SK-N-SH (cell line): ENCODE measurements at regions not wholly inside any gene's neighbourhood (a gene's known extent, or its start where the extent isn't known, plus 50 kb on each side); places are given as distances from the start of the nearest gene placed in this dataset.

ENCODE experiments used
- CTCF ChIA-PET: fragments of 300-600, 350-600 bp; formaldehyde crosslinking; extraction: SDS; loops from one replicate; lab custom pipeline; 2021; lab: Yijun Ruan, JAX
- POLR2A ChIA-PET: fragments of 350-600 bp; sonication (Branson Sonifier 250); formaldehyde crosslinking; extraction: SDS; loops from one replicate; lab custom pipeline; 2020; ENCODE audit warnings: antibody characterized with exemption, inconsistent platforms; lab: Yijun Ruan, JAX
- DNase-seq: peaks from one replicate; pipeline ENCODE4 v3.0.0; 2012
- H2AFZ ChIP-seq: fragments of 200-600 bp; sonication (generic); 2 replicates; pipeline ENCODE4 v1.8.1; 2016; ENCODE audit warnings: antibody characterized with exemption, mild to moderate bottlenecking, low read depth
- H3F3A ChIP-seq: fragments of 200-600 bp; sonication (generic); replicated peaks from 2 replicates; pipeline ENCODE3; 2016; ENCODE audit warnings: antibody characterized with exemption, mild to moderate bottlenecking; ENCODE audit not compliant: insufficient read depth
- H3K27ac ChIP-seq, 2 experiments: fragments of 200-500 bp in 1 of 2; fragments of 200-600 bp in 1 of 2; sonication (Bioruptor generic) in 1 of 2; sonication (generic), shearing (Covaris generic) in 1 of 2; 2 replicates each; pipeline versions ENCODE4 v1.5.1 to v1.6.1; 2014 to 2016; ENCODE audit warnings: low read depth in 2 of 2, inconsistent platforms in 1 of 2, low read length in 1 of 2, mild to moderate bottlenecking in 1 of 2, mixed read lengths in 1 of 2
- H3K27me3 ChIP-seq: fragments of 200-600 bp; sonication (generic), shearing (Covaris generic); 2 replicates; pipeline ENCODE4 v1.6.1; 2016; ENCODE audit warnings: mixed run types; ENCODE audit not compliant: insufficient read depth
- H3K36me3 ChIP-seq, 2 experiments: fragments of 200-500 bp in 1 of 2; fragments of 200-600 bp in 1 of 2; sonication (Bioruptor generic) in 1 of 2; sonication (generic) in 1 of 2; replicated peaks in 1 of 2; 2 replicates each; pipeline versions ENCODE3 to v1.5.1; 2014 to 2016; ENCODE audit warnings: low read length in 1 of 2, mild to moderate bottlenecking in 1 of 2; ENCODE audit not compliant: insufficient read depth in 2 of 2, control insufficient read depth in 1 of 2
- H3K4me1 ChIP-seq, 2 experiments: fragments of 200-500 bp in 1 of 2; fragments of 200-600 bp in 1 of 2; sonication (Bioruptor generic) in 1 of 2; sonication (generic), shearing (Covaris generic) in 1 of 2; 2 replicates each; pipeline versions ENCODE4 v1.5.1 to v1.6.1; 2014 to 2016; ENCODE audit warnings: low read depth in 1 of 2, low read length in 1 of 2, mixed run types in 1 of 2; ENCODE audit not compliant: insufficient read depth in 2 of 2, control insufficient read depth in 1 of 2
- H3K4me2 ChIP-seq: fragments of 200-600 bp; sonication (generic), shearing (Covaris generic); 2 replicates; pipeline ENCODE4 v1.6.1; 2017; ENCODE audit warnings: mixed run types
- H3K4me3 ChIP-seq, 2 experiments: fragments of 200-500 bp in 1 of 2; fragments of 200-600 bp in 1 of 2; sonication (Bioruptor generic) in 1 of 2; sonication (generic), shearing (Covaris generic) in 1 of 2; 2 replicates each; pipeline versions ENCODE4 v1.5.1 to v1.8.1; 2014 to 2016; ENCODE audit warnings: low read depth in 2 of 2, inconsistent platforms in 1 of 2, low read length in 1 of 2, mild to moderate bottlenecking in 1 of 2, mixed read lengths in 1 of 2, moderate library complexity in 1 of 2
- H3K79me2 ChIP-seq: fragments of 200-600 bp; sonication (generic); 2 replicates; pipeline ENCODE4 v1.8.1; 2017; ENCODE audit warnings: mild to moderate bottlenecking; ENCODE audit not compliant: insufficient read depth
- H3K9ac ChIP-seq: fragments of 200-600 bp; sonication (generic); 2 replicates; pipeline ENCODE4 v1.6.1; 2017; ENCODE audit warnings: mixed run types
- H3K9me2 ChIP-seq: fragments of 200-600 bp; sonication (generic); 2 replicates; pipeline ENCODE4 v1.6.1; 2017; ENCODE audit warnings: mixed run types
- H3K9me3 ChIP-seq: fragments of 200-600 bp; sonication (generic); 2 replicates; pipeline ENCODE4 v1.6.1; 2017; ENCODE audit warnings: mixed run types, mild to moderate bottlenecking, moderate library complexity
- H4K20me1 ChIP-seq: fragments of 200-600 bp; sonication (generic); 2 replicates; pipeline ENCODE4 v1.6.1; 2017; ENCODE audit warnings: mild to moderate bottlenecking, mixed run types; ENCODE audit not compliant: insufficient read depth
- FOSL2 ChIP-seq: IDR thresholded peaks from 2 replicates; pipeline ENCODE4 v1.4.0; 2012; ENCODE audit warnings: low read depth, mild to moderate bottlenecking, moderate library complexity, borderline replicate concordance
- FOXM1 ChIP-seq: IDR thresholded peaks from 2 replicates; pipeline ENCODE4 v1.4.0; 2012; ENCODE audit warnings: low read depth, mild to moderate bottlenecking
- GATA2 ChIP-seq: sonication (generic); formaldehyde crosslinking; IDR thresholded peaks from 2 replicates; pipeline ENCODE4 v1.5.0; 2020; ENCODE audit warnings: mild to moderate bottlenecking, missing genetic modification reagents
- NFIC ChIP-seq: IDR thresholded peaks from 2 replicates; pipeline ENCODE4 v1.4.0; 2012; ENCODE audit warnings: borderline replicate concordance
- PBX3 ChIP-seq: IDR thresholded peaks from 2 replicates; pipeline ENCODE4; 2012
- RAD21 ChIP-seq: IDR thresholded peaks from 2 replicates; pipeline ENCODE4 v1.6.1; 2012; ENCODE audit warnings: mild to moderate bottlenecking, low read length
- REST ChIP-seq: IDR thresholded peaks from 2 replicates; pipeline ENCODE4 v1.6.1; 2012; ENCODE audit warnings: mild to moderate bottlenecking, low read depth, low read length, moderate library complexity
- RFX5 ChIP-seq: IDR thresholded peaks from 2 replicates; pipeline ENCODE4 v1.6.1; 2012; ENCODE audit warnings: mild to moderate bottlenecking, improper control_type of control experiment, low read length
- SMC3 ChIP-seq: IDR thresholded peaks from 2 replicates; pipeline ENCODE4 v1.6.1; 2012; ENCODE audit warnings: low read depth, low read length, improper control_type of control experiment
- TAF1 ChIP-seq: IDR thresholded peaks from 2 replicates; pipeline ENCODE4 v1.6.1; 2012; ENCODE audit warnings: low read depth, mild to moderate bottlenecking, low read length, moderate library complexity, borderline replicate concordance
- WGBS: methylation state at CpG from one replicate; pipeline ENCODE4 v1.1.6; 2017; ENCODE audit warnings: low lambda C conversion rate; 5-methylcytosine and 5-hydroxymethylcytosine counted together
- TF ChIP-seq, protein P1 (sequence below): IDR thresholded peaks from 2 replicates; pipeline ENCODE4 v1.4.0; 2012; ENCODE audit warnings: low read depth, borderline replicate concordance

- no peaks in the 10 kb centered on the region for H3K9me2 ChIP-seq
- H2AFZ ChIP-seq: no peak overlapping the region
- no peak for DNase-seq
- H3K36me3 ChIP-seq: no peaks in the 10 kb centered on the region
- ChIA-PET POLR2A (no interaction called here), CTCF (no interaction called here)
- H4K20me1 ChIP-seq: no peaks in the 10 kb centered on the region
- no peak overlapping the region for H3K27ac ChIP-seq
- H3F3A ChIP-seq: no peaks in the 10 kb centered on the region
- no peak for TF ChIP-seq FOXM1
- no peak for TF ChIP-seq GATA2 (CRISPR knock-in tag)
- no peak for TF ChIP-seq RFX5
- no peak overlapping the region for H3K4me2 ChIP-seq
- WGBS: 0% methylated on average over 1 of the region's 1 CpG
- no peaks in the 10 kb centered on the region; the same call in 1 of the 2 replicates for H3K27me3 ChIP-seq
- H3K4me1 ChIP-seq: no peaks in the 10 kb centered on the region
- H3K4me3 ChIP-seq: no peak overlapping the region
- H3K9ac ChIP-seq: no peak overlapping the region
- H3K9me3 ChIP-seq: no peaks in the 10 kb centered on the region
- no peaks in the 10 kb centered on the region for H3K79me2 ChIP-seq
These were observed 284.9 kb upstream of the VWC2 start for GRCh38 chr7:49488573-49488972.

DNA sequence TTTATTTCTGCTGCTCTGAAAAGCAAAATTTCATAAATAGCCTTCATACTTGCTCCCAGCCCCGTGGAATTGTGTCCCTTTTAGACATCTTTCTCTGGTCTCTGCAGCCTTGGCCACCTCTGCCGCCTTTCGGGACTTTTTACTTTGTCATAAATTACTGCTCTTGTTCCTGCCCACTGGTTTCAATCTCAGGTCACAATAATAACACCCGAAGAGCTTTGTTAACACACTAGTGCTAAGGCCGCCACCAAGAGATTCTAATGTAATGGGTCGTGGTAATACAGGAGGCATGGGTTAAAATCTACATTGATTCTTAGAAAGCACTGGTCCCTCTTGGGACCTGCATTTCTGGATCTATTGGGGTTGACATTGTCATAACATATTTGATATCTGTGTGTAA lies 276.0 kb upstream of the VWC2 start:
- no peaks in the 10 kb centered on the region for H3K4me1 ChIP-seq
- no peak overlapping the region for H3K4me3 ChIP-seq
- DNase-seq: no peak
- H3K9ac ChIP-seq: no peak overlapping the region
- H2AFZ ChIP-seq: no peak overlapping the region
- no peaks in the 10 kb centered on the region for H3K79me2 ChIP-seq
- no peaks in the 10 kb centered on the region for H3K9me2 ChIP-seq
- ChIA-PET CTCF (no interaction called here), POLR2A (no interaction called here)
- no peaks in the 10 kb centered on the region for H3K36me3 ChIP-seq
- TF ChIP-seq PBX3: no peak
- TF ChIP-seq RAD21: no peak
- no peak for TF ChIP-seq FOSL2
- no peak for TF ChIP-seq NFIC
- TF ChIP-seq TAF1: no peak
- TF ChIP-seq, protein P1, sequence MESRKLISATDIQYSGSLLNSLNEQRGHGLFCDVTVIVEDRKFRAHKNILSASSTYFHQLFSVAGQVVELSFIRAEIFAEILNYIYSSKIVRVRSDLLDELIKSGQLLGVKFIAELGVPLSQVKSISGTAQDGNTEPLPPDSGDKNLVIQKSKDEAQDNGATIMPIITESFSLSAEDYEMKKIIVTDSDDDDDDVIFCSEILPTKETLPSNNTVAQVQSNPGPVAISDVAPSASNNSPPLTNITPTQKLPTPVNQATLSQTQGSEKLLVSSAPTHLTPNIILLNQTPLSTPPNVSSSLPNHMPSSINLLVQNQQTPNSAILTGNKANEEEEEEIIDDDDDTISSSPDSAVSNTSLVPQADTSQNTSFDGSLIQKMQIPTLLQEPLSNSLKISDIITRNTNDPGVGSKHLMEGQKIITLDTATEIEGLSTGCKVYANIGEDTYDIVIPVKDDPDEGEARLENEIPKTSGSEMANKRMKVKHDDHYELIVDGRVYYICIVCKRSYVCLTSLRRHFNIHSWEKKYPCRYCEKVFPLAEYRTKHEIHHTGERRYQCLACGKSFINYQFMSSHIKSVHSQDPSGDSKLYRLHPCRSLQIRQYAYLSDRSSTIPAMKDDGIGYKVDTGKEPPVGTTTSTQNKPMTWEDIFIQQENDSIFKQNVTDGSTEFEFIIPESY: no peak
- TF ChIP-seq SMC3: no peak
- no peak for TF ChIP-seq REST
- 5% methylated on average over 6 of the region's 6 CpGs for WGBS
- H3F3A ChIP-seq: no peaks in the 10 kb centered on the region
- no peaks in the 10 kb centered on the region for H4K20me1 ChIP-seq
- no peaks in the 10 kb centered on the region for H3K9me3 ChIP-seq
- H3K4me2 ChIP-seq: no peak overlapping the region
- peaks cover 8% of the 10 kb centered on the region; the same call in 1 of the 2 replicates for H3K27me3 ChIP-seq
- no peak overlapping the region for H3K27ac ChIP-seq
